ENCODE measurements at regions not wholly inside any gene's neighbourhood (a gene's known extent, or its start where the extent isn't known, plus 50 kb on each side); places are given as distances from the start of the nearest gene placed in this dataset.
"Not testable (repeated sequence)": the region's sequence is repeated elsewhere in the genome, so short reads cannot be mapped to it uniquely, and the experiment has no call there.

- no peak for DNase-seq
Measured at GRCh38 chr21:23127973-23128372, 2129.8 kb downstream of the NCAM2 start.

DNA sequence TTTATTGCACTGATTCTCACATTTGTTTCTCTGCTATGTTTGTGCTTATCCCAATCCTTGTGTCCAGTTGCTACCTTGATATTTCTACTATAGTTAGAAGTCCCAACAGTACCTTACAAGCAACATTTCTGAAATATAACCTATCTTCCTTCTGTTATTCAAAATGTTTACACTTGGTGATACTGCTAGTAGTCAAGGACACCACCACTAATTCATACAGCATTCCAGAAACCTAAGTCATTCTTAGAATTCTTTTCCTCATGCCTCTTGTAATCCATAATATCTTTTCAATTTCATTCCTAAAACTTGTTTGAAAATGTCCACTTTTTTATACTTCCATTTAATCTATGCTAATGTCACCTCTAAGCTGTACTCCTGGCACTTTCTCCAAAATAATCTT, 2132.1 kb downstream of the NCAM2 start:
- peak; percentile 1 for DNase-seq

DNA sequence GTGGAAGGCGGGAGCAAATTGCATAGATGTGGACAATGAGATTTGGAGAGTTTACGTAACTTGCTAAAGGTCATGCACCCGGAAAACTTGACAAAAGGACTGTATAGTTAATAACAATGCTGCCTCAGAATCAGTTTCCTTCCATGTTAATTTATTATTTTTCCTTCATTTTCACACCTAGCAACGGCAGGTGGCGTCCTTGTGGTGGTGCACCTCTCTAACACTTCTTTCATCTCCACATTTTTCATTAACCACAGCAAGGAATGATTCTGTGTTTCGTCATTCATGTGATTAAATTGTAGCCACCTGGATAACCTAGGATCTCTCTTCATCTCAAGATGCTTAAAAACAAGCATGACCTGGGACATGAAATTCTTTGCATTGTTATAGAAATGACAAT, 2133.0 kb downstream of the NCAM2 start:
- DNase-seq = no peak

GRCh38 chr21:23138797-23139196, 2140.6 kb downstream of the NCAM2 start:
- DNase-seq = no peak

- no peak for DNase-seq
Measured at GRCh38 chr21:23152130-23152529, 2153.9 kb downstream of the NCAM2 start.

DNA sequence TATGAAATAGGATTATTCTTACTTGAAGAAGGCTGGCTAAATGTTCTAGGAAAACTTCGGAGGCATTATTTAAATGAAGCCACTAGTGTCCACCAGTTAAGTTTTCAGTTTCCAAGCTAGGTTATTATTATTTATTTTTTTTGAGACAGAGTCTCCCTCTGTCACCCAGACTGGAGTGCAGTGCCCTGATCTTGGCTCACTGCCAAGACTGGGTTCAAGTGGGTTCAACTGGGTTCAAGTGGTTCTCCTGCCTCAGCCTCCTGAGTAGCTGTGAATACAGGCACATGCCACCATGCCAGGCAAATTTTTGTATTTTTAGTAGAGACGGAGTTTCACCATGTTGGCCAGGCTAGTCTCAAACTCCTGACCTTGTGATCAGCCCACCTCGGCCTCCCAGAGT, 2155.6 kb downstream of the NCAM2 start:
- DNase-seq = not testable (repeated sequence)

GRCh38 chr21:23155281-23155680, 2157.1 kb downstream of the NCAM2 start:
- no peak for DNase-seq

- no peak for DNase-seq
Measured at GRCh38 chr21:23160914-23161313, 2162.7 kb downstream of the NCAM2 start.

DNA sequence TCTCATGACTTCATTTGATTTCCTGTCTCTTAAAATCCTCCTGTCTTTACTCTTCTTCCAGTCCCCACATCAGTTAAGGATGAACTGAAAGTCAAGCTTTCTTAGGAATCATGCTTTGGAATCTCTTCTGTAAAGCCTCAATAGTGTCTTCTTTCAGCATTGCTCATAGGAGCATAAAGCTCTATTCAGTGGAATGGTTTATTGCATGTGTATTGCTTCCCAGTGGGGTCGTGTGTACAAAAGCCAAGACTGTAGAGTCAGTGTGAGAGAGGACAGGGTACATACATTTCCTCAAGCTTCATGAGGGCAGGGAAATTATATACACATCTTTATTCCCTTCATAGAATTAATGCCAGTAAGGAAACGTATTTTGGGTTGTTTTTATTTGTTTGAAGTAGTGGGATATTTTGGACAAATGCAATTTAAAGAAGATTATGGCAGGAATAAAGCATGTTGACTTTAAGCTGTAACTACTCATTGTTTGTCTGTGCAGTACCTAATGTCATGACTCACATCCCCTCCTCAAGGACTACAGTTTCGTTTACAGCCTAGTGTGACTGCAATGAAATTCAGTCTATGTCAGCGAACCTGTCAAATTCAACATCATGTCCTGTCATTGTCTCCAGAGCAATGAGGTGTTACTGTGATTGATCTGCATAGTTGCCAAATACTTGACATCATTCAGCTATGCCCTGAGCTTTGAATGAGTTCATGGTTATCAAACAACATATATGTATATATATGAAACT, 2164.2 kb downstream of the NCAM2 start:
- peak; percentile 12 for DNase-seq
